ENCODE measurements at regions not wholly inside any gene's neighbourhood (a gene's known extent, or its start where the extent isn't known, plus 50 kb on each side); places are given as distances from the start of the nearest gene placed in this dataset.

GRCh38 chr4:9608300-9608699 lies 164.1 kb downstream of the DEFB131A start:
- TF ChIP-seq, protein P1, sequence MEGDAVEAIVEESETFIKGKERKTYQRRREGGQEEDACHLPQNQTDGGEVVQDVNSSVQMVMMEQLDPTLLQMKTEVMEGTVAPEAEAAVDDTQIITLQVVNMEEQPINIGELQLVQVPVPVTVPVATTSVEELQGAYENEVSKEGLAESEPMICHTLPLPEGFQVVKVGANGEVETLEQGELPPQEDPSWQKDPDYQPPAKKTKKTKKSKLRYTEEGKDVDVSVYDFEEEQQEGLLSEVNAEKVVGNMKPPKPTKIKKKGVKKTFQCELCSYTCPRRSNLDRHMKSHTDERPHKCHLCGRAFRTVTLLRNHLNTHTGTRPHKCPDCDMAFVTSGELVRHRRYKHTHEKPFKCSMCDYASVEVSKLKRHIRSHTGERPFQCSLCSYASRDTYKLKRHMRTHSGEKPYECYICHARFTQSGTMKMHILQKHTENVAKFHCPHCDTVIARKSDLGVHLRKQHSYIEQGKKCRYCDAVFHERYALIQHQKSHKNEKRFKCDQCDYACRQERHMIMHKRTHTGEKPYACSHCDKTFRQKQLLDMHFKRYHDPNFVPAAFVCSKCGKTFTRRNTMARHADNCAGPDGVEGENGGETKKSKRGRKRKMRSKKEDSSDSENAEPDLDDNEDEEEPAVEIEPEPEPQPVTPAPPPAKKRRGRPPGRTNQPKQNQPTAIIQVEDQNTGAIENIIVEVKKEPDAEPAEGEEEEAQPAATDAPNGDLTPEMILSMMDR (conservative IDR thresholded peaks at IDR 0.05; ENCODE audit: low read depth, low read length) = no peak
- TF ChIP-seq EZH2 (IDR thresholded peaks at IDR 0.05; ENCODE audit: borderline replicate concordance, low read depth, low read length, poor library complexity, severe bottlenecking) = no peak

All from A673 (cell line).